Right lobe of liver (tissue), 6 donors: ENCODE measurements at regions not wholly inside any gene's neighbourhood (a gene's known extent, or its start where the extent isn't known, plus 50 kb on each side); places are given as distances from the start of the nearest gene placed in this dataset.
"Not testable (repeated sequence)": the region's sequence is repeated elsewhere in the genome, so short reads cannot be mapped to it uniquely, and the experiment has no call there.

ENCODE experiments used
- ATAC-seq, 4 donors: fragments of 200-7000 bp; cut with Tn5 transposase; one replicate each; pipeline ENCODE4 v1.9.1; 2020; ENCODE audit warnings: mild to moderate bottlenecking in 4 of 4, moderate library complexity in 4 of 4
- DNase-seq, 3 donors: peaks; one replicate each; pipeline ENCODE4 v3.0.0-alpha.2; 2020
- H3K27ac ChIP-seq, 3 donors: fragments of 200-600 bp; one replicate each; pipeline ENCODE4 v1.8.0; 2022
- H3K27me3 ChIP-seq, 2 donors: fragments of 200-600 bp; one replicate each; pipeline ENCODE4 v1.8.0; 2022
- H3K36me3 ChIP-seq, 4 donors: fragments of 200-600 bp; sonication (generic) in 1 of 4; one replicate each; pipeline versions ENCODE4 v1.5.1 to v1.8.0; 2017 to 2022; ENCODE audit warnings: control low read depth in 1 of 4
- H3K4me1 ChIP-seq, 4 donors: fragments of 200-600 bp; sonication (generic) in 1 of 4; one replicate each; pipeline versions ENCODE4 v1.5.1 to v1.8.0; 2017 to 2022; ENCODE audit warnings: control low read depth in 1 of 4
- H3K4me3 ChIP-seq, 3 donors: fragments of 200-600 bp; one replicate each; pipeline ENCODE4 v1.8.0; 2022
- H3K9me3 ChIP-seq, 4 donors: fragments of 200-600 bp; sonication (generic) in 1 of 4; one replicate each; pipeline versions ENCODE4 v1.5.1 to v1.8.0; 2017 to 2022; ENCODE audit warnings: control low read depth in 1 of 4
- CTCF ChIP-seq, 4 donors: fragments of 200-600 bp in 3 of 4; fragments of 450-650 bp in 1 of 4; IDR thresholded peaks; one replicate each; pipeline versions ENCODE4 v1.5.1 to v1.8.0; 2016 to 2022; ENCODE audit warnings: antibody characterized with exemption in 4 of 4, mild to moderate bottlenecking in 2 of 4
- POLR2A ChIP-seq: fragments of 450-650 bp; IDR thresholded peaks from one replicate; pipeline ENCODE4 v1.6.1; 2017; ENCODE audit warnings: antibody characterized with exemption, mild to moderate bottlenecking
- WGBS: methylation state at CpG from one replicate; pipeline ENCODE4 v1.1.6; 2018; ENCODE audit warnings: low coverage, low lambda C conversion rate; ENCODE audit not compliant: insufficient coverage; ENCODE audit errors: missing lambda C conversion rate; 5-methylcytosine and 5-hydroxymethylcytosine counted together
- intact Hi-C, 2 donors: fragments of 100-400 bp; cut with DNase I; formaldehyde crosslinking; loops; one replicate each; pipeline versions ENCODE4 v1.11.2 to v1.14.1; 2022
- donor health status: DM: no; HTN: yes; CAD: no.
- donor health status: DM: no; HTN: no; CAD: no.
- donor health status: DM: no; HTN: no; CAD: no.
- donor health status: DM: no; HTN: yes; CAD: no.
- donor health status: DM: no; HTN: yes; CAD: no.

- 22% methylated on average over 1 of the region's 1 CpG for WGBS
- intact Hi-C loops = no loop called here
Measured at GRCh38 chr6:67971812-67972211, 663.3 kb upstream of the ADGRB3 start.

GRCh38 chr6:67966830-67967229 lies 668.3 kb upstream of the ADGRB3 start:
- TF ChIP-seq POLR2A (no peak), CTCF (IDR thresholded peaks at IDR 0.05) (no peak)
- Histone ChIP-seq H3K36me3 (no peaks in the 10 kb centered on the region), H3K9me3 (no peaks in the 10 kb centered on the region), H3K4me1 (no peaks in the 10 kb centered on the region), H3K27ac (no peak overlapping the region), H3K4me3 (no peak overlapping the region), H3K27me3 (no peaks in the 10 kb centered on the region)
- ATAC-seq (no peak), DNase-seq (no peak)
- WGBS = 31% methylated on average over 1 of the region's 1 CpG
- intact Hi-C loops = no loop called here

More at GRCh38 chr6:67971812-67972211, 663.3 kb upstream of the ADGRB3 start:
- no peak for TF ChIP-seq POLR2A
- no peak for TF ChIP-seq CTCF (IDR thresholded peaks at IDR 0.05)
- DNase-seq (no peak), ATAC-seq (no peak)
- Histone ChIP-seq H3K4me1 (no peaks in the 10 kb centered on the region), H3K9me3 (no peaks in the 10 kb centered on the region), H3K27me3 (no peaks in the 10 kb centered on the region), H3K4me3 (no peak overlapping the region), H3K36me3 (no peaks in the 10 kb centered on the region), H3K27ac (no peak overlapping the region)

- no peak for ATAC-seq
- intact Hi-C loops = no loop called here
- no peak overlapping the region for H3K4me3 ChIP-seq
Measured at GRCh38 chr6:67956352-67956751, 678.7 kb upstream of the ADGRB3 start.

DNA sequence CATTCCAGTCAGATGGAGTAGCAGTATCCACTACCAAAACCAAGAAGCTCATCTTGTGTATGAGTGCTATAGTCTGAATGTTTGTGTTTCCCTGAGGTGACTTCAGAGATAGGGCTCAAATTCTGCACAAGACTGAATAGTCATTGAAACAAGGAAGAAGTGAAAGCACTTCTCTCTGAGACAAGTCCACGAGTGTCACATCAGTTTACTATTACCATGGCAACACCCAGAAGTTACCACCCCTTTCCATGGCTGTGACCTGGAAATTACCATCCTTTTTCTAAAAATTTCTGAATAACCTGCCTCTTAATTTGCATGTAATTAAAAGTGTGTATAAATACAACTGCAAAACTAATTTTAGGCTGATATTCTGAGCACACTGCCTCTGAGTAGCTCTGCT lies 682.1 kb upstream of the ADGRB3 start:
- intact Hi-C loops = no loop called here
- Histone ChIP-seq H3K36me3 (no peaks in the 10 kb centered on the region), H3K4me1 (no peaks in the 10 kb centered on the region), H3K9me3 (no peaks in the 10 kb centered on the region), H3K27ac (no peak overlapping the region), H3K27me3 (no peaks in the 10 kb centered on the region), H3K4me3 (no peak overlapping the region)
- ATAC-seq (no peak), DNase-seq (no peak)
- WGBS = 8% methylated on average over 1 of the region's 1 CpG
- TF ChIP-seq POLR2A (no peak), CTCF (IDR thresholded peaks at IDR 0.05) (no peak)

More at GRCh38 chr6:67956352-67956751, 678.7 kb upstream of the ADGRB3 start:
- no peak for DNase-seq
- no peaks in the 10 kb centered on the region for H3K4me1 ChIP-seq
- no peak overlapping the region for H3K27ac ChIP-seq
- no peaks in the 10 kb centered on the region for H3K27me3 ChIP-seq
- TF ChIP-seq POLR2A = no peak
- no peak for TF ChIP-seq CTCF (IDR thresholded peaks at IDR 0.05)
- H3K36me3 ChIP-seq = no peaks in the 10 kb centered on the region
- no peaks in the 10 kb centered on the region for H3K9me3 ChIP-seq

GRCh38 chr6:67952121-67952520 lies 683.0 kb upstream of the ADGRB3 start:
- Histone ChIP-seq H3K4me1 (no peaks in the 10 kb centered on the region), H3K4me3 (no peak overlapping the region), H3K27me3 (no peaks in the 10 kb centered on the region), H3K9me3 (no peaks in the 10 kb centered on the region), H3K36me3 (no peaks in the 10 kb centered on the region), H3K27ac (no peak overlapping the region)
- 31% methylated on average over 1 of the region's 1 CpG for WGBS
- no peak for TF ChIP-seq CTCF (IDR thresholded peaks at IDR 0.05)
- TF ChIP-seq POLR2A = no peak
- intact Hi-C loops = no loop called here
- DNase-seq (no peak), ATAC-seq (no peak)

GRCh38 chr6:67947762-67948161 lies 687.3 kb upstream of the ADGRB3 start:
- H3K36me3 ChIP-seq, H3K9me3 ChIP-seq, ATAC-seq, H3K27me3 ChIP-seq, intact Hi-C loops, DNase-seq, H3K27ac ChIP-seq, H3K4me3 ChIP-seq, H3K4me1 ChIP-seq: not testable (repeated sequence)
- 20% methylated on average over 1 of the region's 1 CpG for WGBS
